SH-SY5Y (cell line): ENCODE measurements at regions not wholly inside any gene's neighbourhood (a gene's known extent, or its start where the extent isn't known, plus 50 kb on each side); places are given as distances from the start of the nearest gene placed in this dataset.

Experiments used
- GATA2 ChIP-seq: IDR thresholded peaks from 2 replicates; pipeline ENCODE4 v1.6.1; 2011; ENCODE audit warnings: mild to moderate bottlenecking, low read depth, low read length
- GATA3 ChIP-seq: IDR thresholded peaks from 2 replicates; pipeline ENCODE4 v1.6.1; 2011; ENCODE audit warnings: low read depth, mild to moderate bottlenecking, low read length, moderate library complexity

DNA sequence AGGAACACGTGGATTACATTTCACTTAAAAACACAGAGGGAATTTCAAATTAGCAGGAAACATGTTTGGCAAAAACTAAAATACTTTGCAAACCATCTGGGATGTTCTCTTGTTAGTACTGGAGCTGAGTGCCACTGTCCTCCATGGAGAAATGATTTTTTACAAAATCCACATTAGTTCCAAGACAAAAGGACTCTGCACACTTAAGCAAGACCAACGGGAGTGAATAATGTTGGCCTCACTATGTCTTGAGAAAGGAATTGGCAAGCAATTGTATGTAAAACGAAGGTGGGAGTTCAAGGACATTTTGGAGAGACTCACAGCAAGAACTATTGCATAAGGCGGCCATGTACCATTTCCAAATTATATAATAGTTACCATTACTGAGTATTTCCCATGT, 547.5 kb downstream of the EBF1 start:
- TF ChIP-seq GATA3 (no peak), GATA2 (no peak)

DNA sequence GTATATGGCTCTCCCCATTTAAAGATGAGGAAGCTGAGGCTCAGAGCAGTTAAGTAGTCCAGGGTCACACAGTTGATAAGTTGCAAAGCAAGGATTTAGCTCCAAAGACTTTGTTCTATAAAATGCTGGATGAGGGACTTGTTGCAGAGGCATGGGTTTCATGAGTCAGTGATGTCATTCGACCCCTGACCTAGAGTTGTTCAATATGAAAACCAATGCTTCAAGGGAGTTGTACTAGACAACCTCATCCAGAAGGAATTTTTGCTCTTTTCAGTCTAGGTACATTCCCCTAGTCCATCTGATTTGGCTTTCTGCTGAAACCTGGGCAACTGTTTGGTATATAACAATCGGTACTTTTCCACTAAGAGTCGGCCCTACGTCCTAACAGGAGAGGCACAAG, 550.4 kb downstream of the EBF1 start:
- TF ChIP-seq GATA2 (no peak), GATA3 (no peak)

DNA sequence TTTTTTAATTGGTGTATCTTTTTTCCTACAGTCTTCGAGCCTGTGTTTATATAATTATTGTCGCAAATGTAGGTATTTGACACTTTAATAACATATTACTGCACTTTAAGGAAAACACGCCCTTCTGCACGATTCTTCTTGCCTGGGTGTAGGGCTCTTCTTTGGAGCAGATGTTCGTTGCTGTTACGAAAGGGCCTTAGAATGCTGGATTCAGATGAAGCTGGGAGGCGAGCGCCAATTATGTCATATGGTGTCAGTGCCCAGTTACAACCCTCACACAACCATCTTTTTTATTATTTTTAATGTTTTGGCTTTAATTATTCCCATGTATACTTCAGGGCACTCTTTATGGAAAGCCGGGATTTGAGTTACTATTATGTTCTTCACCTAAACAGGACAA, 553.0 kb downstream of the EBF1 start:
- TF ChIP-seq GATA3 = no peak
- no peak for TF ChIP-seq GATA2

- no peak for TF ChIP-seq GATA2
- TF ChIP-seq GATA3 = no peak
Measured at GRCh38 chr5:158545949-158546530, 553.7 kb downstream of the EBF1 start.

DNA sequence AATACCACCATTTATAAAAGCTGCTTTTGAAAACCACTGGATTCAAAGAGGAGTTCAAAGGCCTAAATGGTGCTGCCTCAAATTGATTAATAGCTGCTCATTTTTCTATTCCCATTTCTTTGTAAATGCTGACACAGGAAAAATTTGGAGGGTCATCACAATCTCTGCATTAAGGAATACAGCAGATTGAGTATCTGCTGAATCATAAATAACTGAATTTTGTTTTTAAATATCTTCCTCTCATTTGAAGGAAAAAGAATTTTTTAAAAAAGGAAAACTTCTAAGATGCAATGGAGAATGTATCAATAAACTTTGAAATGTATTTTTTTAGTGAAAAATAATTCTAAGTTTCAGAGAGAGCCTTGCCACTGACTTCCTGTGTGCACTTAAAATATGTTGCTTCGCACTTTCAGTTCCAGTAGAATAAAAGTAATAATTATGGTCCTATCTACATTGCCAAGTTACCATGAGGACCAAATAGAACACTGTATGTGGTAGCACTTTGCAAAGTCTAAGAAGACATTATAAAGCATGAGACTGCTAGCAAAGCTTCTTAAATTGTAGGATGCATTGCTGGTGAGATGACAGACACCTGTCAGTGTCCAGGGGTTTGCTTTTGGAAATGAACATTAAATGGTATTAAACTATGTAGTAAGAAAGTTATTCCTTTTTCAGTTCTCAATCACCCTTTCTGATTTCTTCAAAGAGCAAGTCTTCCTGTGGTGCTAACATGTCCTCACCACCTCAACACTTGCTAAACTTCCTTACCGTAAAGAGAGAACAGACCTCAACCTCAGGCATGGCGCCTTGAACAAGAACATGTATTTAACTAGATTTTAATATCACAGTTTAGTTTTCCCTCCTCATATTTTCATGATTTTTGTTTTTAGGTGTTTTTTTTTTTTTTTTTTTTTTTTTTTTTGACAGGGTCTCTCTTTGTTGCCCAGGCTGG, 555.1 kb downstream of the EBF1 start:
- TF ChIP-seq GATA3 = no peak

GRCh38 chr5:158543539-158544387, 556.0 kb downstream of the EBF1 start:
- TF ChIP-seq GATA3 (no peak), GATA2 (no peak)

- TF ChIP-seq GATA3 (no peak), GATA2 (no peak)
Measured at GRCh38 chr5:158541536-158542297, 558.0 kb downstream of the EBF1 start.

DNA sequence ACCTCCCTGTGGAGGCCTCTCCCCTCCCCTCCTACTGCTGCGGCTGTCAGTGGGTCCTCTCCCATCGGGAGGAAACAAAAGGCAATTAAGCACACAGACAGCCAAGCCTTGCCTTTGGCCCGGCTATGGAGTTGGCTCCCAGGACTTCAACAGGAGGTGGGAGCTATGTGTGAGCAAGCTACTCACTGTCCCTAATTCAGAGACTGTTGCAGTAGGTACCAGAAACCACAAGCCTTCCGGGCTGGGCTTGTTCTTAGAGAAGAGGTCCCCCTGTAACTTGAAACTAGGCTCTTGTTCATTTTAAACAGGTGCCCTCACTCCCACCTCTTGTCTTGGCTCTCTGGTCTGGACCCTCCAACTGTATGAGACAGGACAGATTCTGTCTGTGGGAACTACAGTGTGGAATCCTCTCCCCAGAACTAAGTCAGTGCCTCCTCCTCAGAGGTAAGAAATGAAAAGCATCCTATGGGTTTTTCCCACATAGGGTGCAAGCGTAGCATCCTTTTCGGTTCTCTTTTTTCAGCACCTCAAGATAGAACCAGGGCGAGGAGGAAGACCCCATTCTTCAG, 561.1 kb downstream of the EBF1 start:
- no peak for TF ChIP-seq GATA3
- no peak for TF ChIP-seq GATA2

DNA sequence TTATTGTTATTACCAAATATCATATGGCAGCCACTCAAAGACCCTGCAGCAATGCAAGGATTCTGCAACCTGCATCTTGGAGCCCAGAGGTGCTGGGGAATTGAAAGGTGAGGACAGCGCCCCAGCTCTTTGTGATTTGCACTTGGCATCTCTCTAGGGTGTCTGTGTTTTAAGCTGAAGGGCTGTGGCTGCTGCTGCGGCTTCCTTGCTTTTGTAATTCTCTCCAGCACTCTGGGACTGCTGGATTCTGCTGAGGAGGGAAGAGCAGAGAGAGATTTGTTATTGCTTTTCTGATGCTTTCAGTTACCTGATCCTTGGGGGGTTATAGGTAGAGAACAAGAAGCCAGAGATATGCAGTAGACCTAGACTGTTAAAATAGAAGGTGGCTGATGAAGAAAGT, 562.4 kb downstream of the EBF1 start:
- TF ChIP-seq GATA2 = no peak
- TF ChIP-seq GATA3 = no peak

- no peak for TF ChIP-seq GATA2
- TF ChIP-seq GATA3 = no peak
Measured at GRCh38 chr5:158534203-158534602, 565.5 kb downstream of the EBF1 start.

DNA sequence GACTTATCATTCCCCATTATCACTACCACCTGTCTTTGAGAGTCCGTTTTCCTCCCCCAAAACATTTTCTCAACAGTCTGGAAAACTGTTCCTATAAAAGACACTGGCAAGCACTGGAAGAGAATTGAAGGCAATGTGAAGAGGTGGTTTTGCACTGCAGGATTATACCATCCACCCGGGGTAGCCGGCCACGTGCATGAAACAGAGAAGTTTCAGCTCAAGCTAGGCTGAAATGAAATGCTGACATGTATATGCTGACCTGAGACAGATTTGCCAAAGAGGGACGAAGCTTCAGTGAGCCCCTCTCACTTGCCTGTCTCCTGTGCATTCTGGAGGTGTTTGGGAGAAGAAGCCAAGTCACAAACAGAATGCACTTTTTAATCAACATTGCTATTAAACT, 567.0 kb downstream of the EBF1 start:
- TF ChIP-seq GATA2 (no peak), GATA3 (no peak)

- TF ChIP-seq GATA3 = no peak
- TF ChIP-seq GATA2 = no peak
Measured at GRCh38 chr5:158531860-158532259, 567.9 kb downstream of the EBF1 start.

GRCh38 chr5:158530115-158530514, 569.6 kb downstream of the EBF1 start:
- TF ChIP-seq GATA3 = no peak
- TF ChIP-seq GATA2 = no peak
